Neural cell (in vitro differentiated cells): ENCODE measurements at regions not wholly inside any gene's neighbourhood (a gene's known extent, or its start where the extent isn't known, plus 50 kb on each side); places are given as distances from the start of the nearest gene placed in this dataset.

Experiments
- H2AFZ ChIP-seq: fragments of 200-600, 300-800 bp; sonication (generic), shearing (Covaris generic); 2 replicates; pipeline ENCODE4 v1.6.0; 2014; ENCODE audit warnings: low read depth, mild to moderate bottlenecking, antibody characterized with exemption, low read length, moderate library complexity
- H3F3A ChIP-seq: fragments of 200-600 bp; shearing (Covaris generic); 2 replicates; pipeline ENCODE4 v1.6.1; 2016; ENCODE audit warnings: mild to moderate bottlenecking, moderate library complexity, mixed read lengths, antibody characterized with exemption, low read length; ENCODE audit not compliant: insufficient read depth, poor library complexity, severe bottlenecking
- H3K27ac ChIP-seq: fragments of 200-600, 300-800 bp; sonication (generic), shearing (Covaris generic); 2 replicates; pipeline ENCODE4 v1.5.1; 2014; ENCODE audit warnings: mild to moderate bottlenecking, low read length, moderate library complexity
- H3K27me3 ChIP-seq: fragments of 300-800, 200-600 bp; sonication (generic), shearing (Covaris generic); 2 replicates; pipeline ENCODE4 v1.6.0; 2014; ENCODE audit warnings: mild to moderate bottlenecking, low read depth, low read length, moderate library complexity; ENCODE audit not compliant: insufficient read depth
- H3K36me3 ChIP-seq: fragments of 300-800, 200-600 bp; sonication (generic), shearing (Covaris generic); 2 replicates; pipeline ENCODE4 v1.5.1; 2014; ENCODE audit warnings: mild to moderate bottlenecking, antibody characterized with exemption, low read length, moderate library complexity; ENCODE audit not compliant: insufficient read depth
- H3K4me2 ChIP-seq: fragments of 300-800, 200-600 bp; sonication (generic), shearing (Covaris generic); 2 replicates; pipeline ENCODE4 v1.6.0; 2014; ENCODE audit warnings: mild to moderate bottlenecking, low read length
- H3K4me3 ChIP-seq: fragments of 300-800, 200-600 bp; sonication (generic), shearing (Covaris generic); 2 replicates; pipeline ENCODE4 v1.5.1; 2014; ENCODE audit warnings: mild to moderate bottlenecking, low read length, moderate library complexity
- H3K79me2 ChIP-seq: fragments of 200-600 bp; shearing (Covaris generic); replicated peaks from 2 replicates; pipeline ENCODE4 v1.6.0; 2014; ENCODE audit warnings: mild to moderate bottlenecking, low read length, moderate library complexity; ENCODE audit not compliant: insufficient read depth
- H3K9ac ChIP-seq: fragments of 300-800, 200-600 bp; sonication (generic), shearing (Covaris generic); 2 replicates; pipeline ENCODE4 v1.6.1; 2016; ENCODE audit warnings: mild to moderate bottlenecking, low read length, mixed read lengths
- H3K9me2 ChIP-seq: fragments of 200-600 bp; shearing (Covaris generic); 2 replicates; pipeline ENCODE4 v1.6.1; 2016; ENCODE audit warnings: mild to moderate bottlenecking, low read length, mixed read lengths; ENCODE audit not compliant: insufficient read depth
- H3K9me3 ChIP-seq: fragments of 200-600, 300-800 bp; sonication (generic), shearing (Covaris generic); 2 replicates; pipeline ENCODE4 v1.6.1; 2016; ENCODE audit warnings: mild to moderate bottlenecking, mixed run types, low read length, moderate library complexity, mixed read lengths
- H4K20me1 ChIP-seq: fragments of 200-600 bp; shearing (Covaris generic); 2 replicates; pipeline ENCODE4 v1.6.1; 2016; ENCODE audit warnings: mild to moderate bottlenecking, mixed run types; ENCODE audit not compliant: insufficient read depth
- CTCF ChIP-seq: fragments of 450-650 bp; IDR thresholded peaks from 2 replicates; pipeline ENCODE4 v1.5.1; 2014; ENCODE audit warnings: antibody characterized with exemption, mild to moderate bottlenecking, moderate library complexity; ENCODE audit not compliant: poor library complexity, severe bottlenecking
- EP300 ChIP-seq: fragments of 450-650 bp; conservative IDR thresholded peaks from 2 replicates; pipeline ENCODE4 v1.6.1; 2014; ENCODE audit warnings: antibody characterized with exemption, mild to moderate bottlenecking, moderate library complexity; ENCODE audit not compliant: poor library complexity, severe bottlenecking
- EZH2 ChIP-seq: fragments of 200-600, 300-800 bp; shearing (Covaris generic), sonication (generic); IDR thresholded peaks from 2 replicates; pipeline ENCODE4 v1.6.1; 2014; ENCODE audit warnings: antibody characterized with exemption, low read length, borderline replicate concordance, mild to moderate bottlenecking; ENCODE audit not compliant: insufficient read depth, poor library complexity, severe bottlenecking
- MXI1 ChIP-seq: fragments of 450-650 bp; conservative IDR thresholded peaks from 2 replicates; pipeline ENCODE4 v1.6.1; 2014; ENCODE audit warnings: antibody characterized with exemption, mild to moderate bottlenecking; ENCODE audit not compliant: poor library complexity, severe bottlenecking
- POLR2AphosphoS5 ChIP-seq: IDR thresholded peaks from 2 replicates; pipeline ENCODE4 v1.6.1; 2012
- RAD21 ChIP-seq: fragments of 450-650 bp; conservative IDR thresholded peaks from 2 replicates; pipeline ENCODE4 v1.6.1; 2014; ENCODE audit warnings: antibody characterized with exemption, mild to moderate bottlenecking, moderate library complexity
- REST ChIP-seq: IDR thresholded peaks from 2 replicates; pipeline ENCODE4 v1.6.1; 2012; ENCODE audit warnings: borderline replicate concordance
- SMC3 ChIP-seq: fragments of 450-650 bp; conservative IDR thresholded peaks from 2 replicates; pipeline ENCODE4 v1.6.1; 2014; ENCODE audit warnings: antibody characterized with exemption, mild to moderate bottlenecking, moderate library complexity; ENCODE audit not compliant: poor library complexity
- TAF1 ChIP-seq: IDR thresholded peaks from 2 replicates; pipeline ENCODE4 v1.6.1; 2012; ENCODE audit warnings: low read depth

GRCh38 chr17:77456951-77457548 is 316.3 kb downstream of the SEC14L1 start:
- no peak overlapping the region for H3K27ac ChIP-seq

GRCh38 chr17:77457572-77458201 is 316.9 kb downstream of the SEC14L1 start:
- TF ChIP-seq EZH2 (no peak), POLR2AphosphoS5 (no peak), TAF1 (no peak), MXI1 (no peak), SMC3 (no peak), REST (no peak), CTCF (no peak), RAD21 (no peak), EP300 (no peak)
- Histone ChIP-seq H3K9me3 (no peaks in the 10 kb centered on the region), H3K79me2 (peaks cover 70% of the 10 kb centered on the region), H3K9me2 (no peaks in the 10 kb centered on the region), H4K20me1 (no peaks in the 10 kb centered on the region), H3K4me3 (no peak overlapping the region), H3K36me3 (no peaks in the 10 kb centered on the region), H3K27ac (no peak overlapping the region), H3F3A (no peaks in the 10 kb centered on the region), H3K27me3 (no peaks in the 10 kb centered on the region), H2AFZ (no peak overlapping the region), H3K4me2 (no peak overlapping the region), H3K9ac (no peak overlapping the region)

More at GRCh38 chr17:77456951-77457548, 316.3 kb downstream of the SEC14L1 start:
- no peaks in the 10 kb centered on the region for H4K20me1 ChIP-seq
- no peaks in the 10 kb centered on the region for H3K9me3 ChIP-seq
- no peaks in the 10 kb centered on the region for H3F3A ChIP-seq
- no peaks in the 10 kb centered on the region for H3K27me3 ChIP-seq
- H3K79me2 ChIP-seq, result peaks cover 76% of the 10 kb centered on the region
- H3K9me2 ChIP-seq, result no peaks in the 10 kb centered on the region
- no peak overlapping the region for H3K4me3 ChIP-seq
- no peak overlapping the region for H3K9ac ChIP-seq
- H2AFZ ChIP-seq, result no peak overlapping the region
- TF ChIP-seq POLR2AphosphoS5 (no peak), SMC3 (no peak), EZH2 (no peak), MXI1 (no peak)
- no peaks in the 10 kb centered on the region for H3K36me3 ChIP-seq
- no peak overlapping the region for H3K4me2 ChIP-seq
